AG04450 (cell line): ENCODE measurements at regions not wholly inside any gene's neighbourhood (a gene's known extent, or its start where the extent isn't known, plus 50 kb on each side); places are given as distances from the start of the nearest gene placed in this dataset.

Source experiments
- CTCF ChIA-PET: fragments of 300-600, 350-600 bp; formaldehyde crosslinking; extraction: SDS; loops from one replicate; lab custom pipeline; 2022; ENCODE audit warnings: antibody characterized with exemption, inconsistent platforms; lab: Charles Lee
- POLR2A ChIA-PET: fragments of 350-600 bp; formaldehyde crosslinking; extraction: SDS; loops from one replicate; lab custom pipeline; 2021; ENCODE audit warnings: antibody characterized with exemption, inconsistent platforms; lab: Yijun Ruan, JAX
- DNase-seq: peaks from one replicate; pipeline ENCODE4 v3.0.0-alpha.2; 2011; ENCODE audit warnings: low read depth, low spot score
- H3K27ac ChIP-seq: one replicate; pipeline ENCODE4 v1.5.1; 2012; ENCODE audit warnings: low read depth, low read length, control low read depth
- H3K27me3 ChIP-seq: one replicate; pipeline ENCODE4 v1.6.0; 2012; ENCODE audit warnings: low read length; ENCODE audit not compliant: control insufficient read depth, insufficient read depth
- H3K4me3 ChIP-seq: 2 replicates; pipeline ENCODE4 v1.5.1; 2011; ENCODE audit warnings: mild to moderate bottlenecking, low read depth, low read length, control low read depth
- H3K9me3 ChIP-seq: 2 replicates; pipeline ENCODE4 v1.5.1; 2012; ENCODE audit warnings: low read length; ENCODE audit not compliant: control insufficient read depth, insufficient read depth
- CTCF ChIP-seq: IDR thresholded peaks from 2 replicates; pipeline ENCODE4 v1.5.1; 2011; ENCODE audit warnings: low read depth, low read length, control low read depth, inconsistent platforms

GRCh38 chr10:64219271-64220025 lies 698.2 kb downstream of the REEP3 start:
- ChIA-PET CTCF (no interaction called here), POLR2A (no interaction called here)
- Histone ChIP-seq H3K9me3 (peaks cover 7% of the 10 kb centered on the region), H3K27me3 (no peaks in the 10 kb centered on the region), H3K27ac (no peak overlapping the region), H3K4me3 (no peak overlapping the region)
- TF ChIP-seq CTCF: no peak
- DNase-seq: no peak

- no peak for TF ChIP-seq CTCF
- H3K9me3 ChIP-seq: no peaks in the 10 kb centered on the region
- H3K27me3 ChIP-seq: no peaks in the 10 kb centered on the region
- H3K4me3 ChIP-seq: no peak overlapping the region
- ChIA-PET CTCF (interaction anchor here (0.8 kb wide), 1 partner anchor 45 kb away, joined by 3 read pairs; no protein-coding TSS in a partner anchor), POLR2A (no interaction called here)
- H3K27ac ChIP-seq: no peak overlapping the region
- no peak for DNase-seq
These were observed 713.3 kb downstream of the REEP3 start for GRCh38 chr10:64234489-64234888.

- no peak for DNase-seq
- POLR2A ChIA-PET: no interaction called here
- Histone ChIP-seq H3K4me3 (no peak overlapping the region), H3K9me3 (no peaks in the 10 kb centered on the region), H3K27ac (no peak overlapping the region), H3K27me3 (no peaks in the 10 kb centered on the region)
- CTCF ChIA-PET: no interaction called here
- no peak for TF ChIP-seq CTCF
These were observed 736.5 kb downstream of the REEP3 start for GRCh38 chr10:64257704-64258103.

- Histone ChIP-seq H3K4me3 (no peak overlapping the region), H3K9me3 (no peaks in the 10 kb centered on the region), H3K27me3 (no peaks in the 10 kb centered on the region), H3K27ac (no peak overlapping the region)
- CTCF ChIA-PET: no interaction called here
- POLR2A ChIA-PET: no interaction called here
- no peak for DNase-seq
- no peak for TF ChIP-seq CTCF
These were observed 739.9 kb downstream of the REEP3 start for GRCh38 chr10:64261092-64261491.

- POLR2A ChIA-PET: no interaction called here
- no peak for TF ChIP-seq CTCF
- H3K9me3 ChIP-seq: no peaks in the 10 kb centered on the region
- no peak overlapping the region for H3K27ac ChIP-seq
- H3K4me3 ChIP-seq: no peak overlapping the region
- CTCF ChIA-PET: no interaction called here
- no peaks in the 10 kb centered on the region for H3K27me3 ChIP-seq
- DNase-seq: no peak
These were observed 740.5 kb downstream of the REEP3 start for GRCh38 chr10:64261676-64262075.
